Astrocyte (in vitro differentiated cells and primary cell): ENCODE measurements at regions not wholly inside any gene's neighbourhood (a gene's known extent, or its start where the extent isn't known, plus 50 kb on each side); places are given as distances from the start of the nearest gene placed in this dataset.
"Not testable (repeated sequence)": the region's sequence is repeated elsewhere in the genome, so short reads cannot be mapped to it uniquely, and the experiment has no call there.

ENCODE experiments used
- DNase-seq: peaks from one replicate; pipeline ENCODE4 v3.0.0-alpha.2; 2010; ENCODE audit warnings: low read depth
- FAIRE-seq: peaks from 2 replicates; lab custom pipeline; 2011; peaks lifted over from hg19 to GRCh38; lab: Jason Lieb, UNC
- H2AFZ ChIP-seq: 2 replicates; pipeline ENCODE4 v1.6.0; 2012; ENCODE audit warnings: low read depth, low read length, inconsistent platforms
- H3K27ac ChIP-seq: 2 replicates; pipeline ENCODE4 v1.5.1; 2011; ENCODE audit warnings: low read depth, low read length, inconsistent platforms
- H3K27me3 ChIP-seq: 2 replicates; pipeline ENCODE4 v1.6.0; 2011; ENCODE audit warnings: low read length, inconsistent platforms; ENCODE audit not compliant: insufficient read depth
- H3K36me3 ChIP-seq: 2 replicates; pipeline ENCODE4 v1.5.1; 2011; ENCODE audit warnings: low read length, inconsistent platforms; ENCODE audit not compliant: insufficient read depth
- H3K4me1 ChIP-seq: 2 replicates; pipeline ENCODE4 v1.5.1; 2011; ENCODE audit warnings: low read length, inconsistent platforms; ENCODE audit not compliant: insufficient read depth
- H3K4me2 ChIP-seq: 2 replicates; pipeline ENCODE4 v1.6.0; 2012; ENCODE audit warnings: low read length, inconsistent platforms
- H3K4me3 ChIP-seq: 2 replicates; pipeline ENCODE4 v1.5.1; 2011; ENCODE audit warnings: low read depth, mild to moderate bottlenecking, low read length, inconsistent platforms; ENCODE audit not compliant: insufficient read depth
- H3K79me2 ChIP-seq: 2 replicates; pipeline ENCODE4 v1.6.0; 2012; ENCODE audit warnings: mild to moderate bottlenecking, low read length, inconsistent platforms; ENCODE audit not compliant: insufficient read depth
- H3K9ac ChIP-seq: 2 replicates; pipeline ENCODE4 v1.6.0; 2012; ENCODE audit warnings: mild to moderate bottlenecking, low read length, inconsistent platforms
- H3K9me3 ChIP-seq: 2 replicates; pipeline ENCODE4 v1.5.1; 2012; ENCODE audit warnings: low read depth, mild to moderate bottlenecking, low read length, inconsistent platforms; ENCODE audit not compliant: insufficient read depth
- H4K20me1 ChIP-seq: 2 replicates; pipeline ENCODE4 v1.6.0; 2012; ENCODE audit warnings: low read length, inconsistent platforms; ENCODE audit not compliant: insufficient read depth
- H3K27ac Mint-ChIP-seq: one replicate; pipeline ENCODE4 v1.8.0; 2021; ENCODE audit warnings: mild to moderate bottlenecking, mixed read lengths; ENCODE audit not compliant: unreplicated experiment
- H3K27me3 Mint-ChIP-seq: one replicate; pipeline ENCODE4 v1.8.0; 2021; ENCODE audit warnings: low read depth, mixed read lengths; ENCODE audit not compliant: unreplicated experiment
- H3K36me3 Mint-ChIP-seq: one replicate; pipeline ENCODE4 v1.8.0; 2021; ENCODE audit warnings: low read depth, mixed read lengths; ENCODE audit not compliant: unreplicated experiment
- H3K4me1 Mint-ChIP-seq: one replicate; pipeline ENCODE4 v1.8.0; 2021; ENCODE audit warnings: low read depth, mixed read lengths; ENCODE audit not compliant: unreplicated experiment
- H3K4me3 Mint-ChIP-seq: one replicate; pipeline ENCODE4 v1.8.0; 2021; ENCODE audit warnings: mild to moderate bottlenecking, moderate library complexity, mixed read lengths; ENCODE audit not compliant: unreplicated experiment
- H3K9me3 Mint-ChIP-seq: one replicate; pipeline ENCODE4 v1.8.0; 2021; ENCODE audit warnings: mild to moderate bottlenecking, mixed read lengths; ENCODE audit not compliant: unreplicated experiment
- EZH2 ChIP-seq: IDR thresholded peaks from 2 replicates; pipeline ENCODE4 v1.6.1; 2012; ENCODE audit warnings: mild to moderate bottlenecking, low read length, inconsistent platforms; ENCODE audit not compliant: insufficient read depth
- TF ChIP-seq, protein P1 (sequence below): IDR thresholded peaks from 2 replicates; pipeline ENCODE4 v1.5.1; 2011; ENCODE audit warnings: low read depth, mild to moderate bottlenecking, inconsistent platforms, low read length, moderate library complexity; ENCODE audit not compliant: insufficient read depth

DNA sequence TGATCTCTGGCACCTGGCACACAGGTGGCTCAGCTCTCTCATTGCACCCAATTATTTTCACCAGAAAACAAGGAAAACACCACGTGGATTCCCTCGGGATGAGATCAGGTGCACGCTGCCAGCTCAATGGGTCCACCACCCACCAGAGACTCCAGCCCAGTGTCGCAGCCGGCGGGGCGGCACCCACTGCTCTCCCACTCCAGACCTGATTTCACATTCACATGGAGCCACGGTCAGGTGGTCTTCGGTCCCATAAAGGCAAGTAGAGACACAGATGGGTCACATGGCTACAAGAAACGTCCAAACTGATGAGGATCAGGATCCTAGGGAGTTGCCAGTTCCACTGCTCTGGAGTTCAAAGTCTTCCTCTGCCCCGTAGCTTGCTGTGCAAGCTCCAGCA lies 217.6 kb downstream of the ANKRD30B start:
- no peaks in the 10 kb centered on the region for H3K4me1 ChIP-seq
- no peak overlapping the region for H3K27ac Mint-ChIP-seq
- H3K79me2 ChIP-seq, result no peaks in the 10 kb centered on the region
- no peak overlapping the region for H3K4me3 ChIP-seq
- no peak overlapping the region for H3K9ac ChIP-seq
- H2AFZ ChIP-seq, result no peak overlapping the region
- H3K9me3 Mint-ChIP-seq, result peaks cover 2% of the 10 kb centered on the region
- no peak overlapping the region for H3K4me2 ChIP-seq
- no peaks in the 10 kb centered on the region for H3K27me3 ChIP-seq
- FAIRE-seq (no peak), DNase-seq (no peak)
- H3K4me3 Mint-ChIP-seq, result no peak overlapping the region
- no peaks in the 10 kb centered on the region for H3K36me3 ChIP-seq
- no peaks in the 10 kb centered on the region for H3K4me1 Mint-ChIP-seq
- no peaks in the 10 kb centered on the region for H4K20me1 ChIP-seq
- TF ChIP-seq, protein P1, sequence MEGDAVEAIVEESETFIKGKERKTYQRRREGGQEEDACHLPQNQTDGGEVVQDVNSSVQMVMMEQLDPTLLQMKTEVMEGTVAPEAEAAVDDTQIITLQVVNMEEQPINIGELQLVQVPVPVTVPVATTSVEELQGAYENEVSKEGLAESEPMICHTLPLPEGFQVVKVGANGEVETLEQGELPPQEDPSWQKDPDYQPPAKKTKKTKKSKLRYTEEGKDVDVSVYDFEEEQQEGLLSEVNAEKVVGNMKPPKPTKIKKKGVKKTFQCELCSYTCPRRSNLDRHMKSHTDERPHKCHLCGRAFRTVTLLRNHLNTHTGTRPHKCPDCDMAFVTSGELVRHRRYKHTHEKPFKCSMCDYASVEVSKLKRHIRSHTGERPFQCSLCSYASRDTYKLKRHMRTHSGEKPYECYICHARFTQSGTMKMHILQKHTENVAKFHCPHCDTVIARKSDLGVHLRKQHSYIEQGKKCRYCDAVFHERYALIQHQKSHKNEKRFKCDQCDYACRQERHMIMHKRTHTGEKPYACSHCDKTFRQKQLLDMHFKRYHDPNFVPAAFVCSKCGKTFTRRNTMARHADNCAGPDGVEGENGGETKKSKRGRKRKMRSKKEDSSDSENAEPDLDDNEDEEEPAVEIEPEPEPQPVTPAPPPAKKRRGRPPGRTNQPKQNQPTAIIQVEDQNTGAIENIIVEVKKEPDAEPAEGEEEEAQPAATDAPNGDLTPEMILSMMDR, result no peak
- TF ChIP-seq EZH2, result no peak
- peaks cover 2% of the 10 kb centered on the region for H3K9me3 ChIP-seq
- peaks cover 7% of the 10 kb centered on the region for H3K27me3 Mint-ChIP-seq
- no peaks in the 10 kb centered on the region for H3K36me3 Mint-ChIP-seq
- H3K27ac ChIP-seq, result no peak overlapping the region

DNA sequence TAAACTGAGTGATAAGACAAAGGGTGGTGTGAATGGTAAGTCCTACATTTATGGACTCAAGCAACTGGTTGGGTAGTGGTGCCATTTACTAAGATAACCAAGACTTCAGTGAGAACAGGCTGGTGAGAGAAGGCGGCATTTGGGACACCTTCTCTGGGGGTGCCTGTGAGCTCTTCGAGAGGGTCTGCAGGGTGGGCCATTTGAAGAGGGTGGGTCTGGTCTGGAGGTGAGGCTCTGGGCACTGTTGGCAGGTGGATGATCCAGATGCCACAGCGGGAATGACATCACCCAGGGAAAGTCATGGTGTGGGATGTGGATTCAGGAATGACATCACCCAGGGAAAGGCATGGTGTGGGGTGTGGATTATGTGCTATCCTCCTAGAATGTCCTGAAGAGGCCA lies 219.3 kb downstream of the ANKRD30B start:
- FAIRE-seq, H3K36me3 Mint-ChIP-seq, H3K27me3 Mint-ChIP-seq: not testable (repeated sequence)

DNA sequence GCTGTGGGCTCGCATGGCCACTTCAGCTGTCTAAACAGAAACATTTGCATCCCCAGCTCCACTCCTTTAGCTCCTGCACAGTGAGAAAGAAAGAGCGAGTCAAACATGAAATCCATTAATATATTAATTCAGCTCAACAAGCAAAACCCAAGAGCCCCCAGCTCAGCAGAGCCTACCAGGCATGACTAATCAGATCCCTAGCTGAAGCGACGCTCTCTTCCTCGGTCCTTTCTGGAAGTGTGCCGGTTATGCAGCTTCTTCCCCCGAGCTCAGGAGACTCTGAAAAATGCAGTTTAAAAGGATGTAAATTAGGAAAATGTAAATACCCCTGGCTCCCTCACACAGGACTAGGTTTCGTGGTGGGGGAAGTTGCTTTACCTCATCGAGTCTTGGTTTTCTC lies 221.5 kb downstream of the ANKRD30B start:
- FAIRE-seq (no peak), DNase-seq (no peak)
- Mint-ChIP-seq H3K27ac (no peak overlapping the region), H3K4me1 (peaks cover 5% of the 10 kb centered on the region), H3K27me3 (peaks cover 7% of the 10 kb centered on the region), H3K36me3 (peaks cover 2% of the 10 kb centered on the region), H3K9me3 (peaks cover 2% of the 10 kb centered on the region), H3K4me3 (no peak overlapping the region)
- H3K36me3 ChIP-seq, result no peaks in the 10 kb centered on the region
- H3K4me1 ChIP-seq, result no peaks in the 10 kb centered on the region
- no peaks in the 10 kb centered on the region for H4K20me1 ChIP-seq
- H3K4me3 ChIP-seq, result no peak overlapping the region
- TF ChIP-seq, protein P1, result no peak
- H3K27me3 ChIP-seq, result no peaks in the 10 kb centered on the region
- no peaks in the 10 kb centered on the region for H3K9me3 ChIP-seq
- no peak overlapping the region for H3K9ac ChIP-seq
- no peaks in the 10 kb centered on the region for H3K79me2 ChIP-seq
- H3K27ac ChIP-seq, result no peak overlapping the region
- no peak overlapping the region for H2AFZ ChIP-seq
- H3K4me2 ChIP-seq, result no peak overlapping the region

More for the DNA sequence above, 219.3 kb downstream of the ANKRD30B start:
- H3K79me2 ChIP-seq, H3K27ac Mint-ChIP-seq, H3K36me3 ChIP-seq, H3K27me3 ChIP-seq, DNase-seq, H4K20me1 ChIP-seq, H3K4me3 ChIP-seq, H3K4me3 Mint-ChIP-seq, H3K9me3 Mint-ChIP-seq, H3K27ac ChIP-seq, H3K9me3 ChIP-seq, H3K4me2 ChIP-seq, H3K4me1 Mint-ChIP-seq, H2AFZ ChIP-seq, H3K9ac ChIP-seq, H3K4me1 ChIP-seq: not testable (repeated sequence)
